PFSK-1 (cell line): ENCODE measurements at regions not wholly inside any gene's neighbourhood (a gene's known extent, or its start where the extent isn't known, plus 50 kb on each side); places are given as distances from the start of the nearest gene placed in this dataset.

Experiments used
- FOXP2 ChIP-seq: optimal IDR thresholded peaks from 2 replicates; pipeline ENCODE3; 2011; ENCODE audit warnings: borderline replicate concordance, control low read depth, inconsistent platforms; ENCODE audit not compliant: insufficient read depth; ENCODE audit errors: extremely low read length, extremely low read depth
- POLR2AphosphoS5 ChIP-seq: IDR thresholded peaks from 2 replicates; pipeline ENCODE4 v1.6.1; 2012; ENCODE audit warnings: low read depth, mild to moderate bottlenecking, control low read depth, low read length, moderate library complexity
- SIN3A ChIP-seq: IDR thresholded peaks from 2 replicates; pipeline ENCODE4 v1.6.1; 2012; ENCODE audit warnings: mild to moderate bottlenecking, low read length, moderate library complexity, borderline replicate concordance; ENCODE audit not compliant: insufficient read depth
- TAF1 ChIP-seq: IDR thresholded peaks from 2 replicates; pipeline ENCODE4 v1.6.1; 2012; ENCODE audit warnings: low read length, control low read depth, borderline replicate concordance; ENCODE audit not compliant: insufficient read depth
- TF ChIP-seq, protein P1 (sequence below), 2 experiments: IDR thresholded peaks; 2 replicates each; pipeline versions ENCODE4 v1.6.1 to v1.8.0; 2011 to 2012; ENCODE audit warnings: low read depth in 2 of 2, low read length in 2 of 2, control low read depth in 1 of 2, inconsistent platforms in 1 of 2, mild to moderate bottlenecking in 1 of 2, moderate library complexity in 1 of 2; ENCODE audit not compliant: insufficient read depth in 1 of 2

DNA sequence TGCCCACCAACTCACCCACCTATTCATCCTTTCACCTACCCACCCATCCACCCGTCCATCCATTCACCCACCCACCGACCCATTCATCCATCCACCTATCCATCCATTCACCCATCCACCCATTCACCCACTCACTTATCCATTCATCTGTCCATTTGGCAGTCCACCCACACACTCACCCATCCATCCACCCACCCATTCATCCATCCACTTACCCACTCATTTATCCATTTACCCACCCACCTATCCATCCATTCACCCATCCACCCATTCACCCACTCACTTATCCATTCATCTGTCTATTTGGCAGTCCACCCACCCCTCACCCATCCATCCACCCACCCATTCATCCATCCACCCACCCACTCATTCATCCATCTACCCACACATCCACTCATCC is 278.1 kb upstream of the IRX4 start:
- TF ChIP-seq TAF1 (no peak), FOXP2 (no peak), POLR2AphosphoS5 (no peak), SIN3A (no peak)
- TF ChIP-seq, protein P1, sequence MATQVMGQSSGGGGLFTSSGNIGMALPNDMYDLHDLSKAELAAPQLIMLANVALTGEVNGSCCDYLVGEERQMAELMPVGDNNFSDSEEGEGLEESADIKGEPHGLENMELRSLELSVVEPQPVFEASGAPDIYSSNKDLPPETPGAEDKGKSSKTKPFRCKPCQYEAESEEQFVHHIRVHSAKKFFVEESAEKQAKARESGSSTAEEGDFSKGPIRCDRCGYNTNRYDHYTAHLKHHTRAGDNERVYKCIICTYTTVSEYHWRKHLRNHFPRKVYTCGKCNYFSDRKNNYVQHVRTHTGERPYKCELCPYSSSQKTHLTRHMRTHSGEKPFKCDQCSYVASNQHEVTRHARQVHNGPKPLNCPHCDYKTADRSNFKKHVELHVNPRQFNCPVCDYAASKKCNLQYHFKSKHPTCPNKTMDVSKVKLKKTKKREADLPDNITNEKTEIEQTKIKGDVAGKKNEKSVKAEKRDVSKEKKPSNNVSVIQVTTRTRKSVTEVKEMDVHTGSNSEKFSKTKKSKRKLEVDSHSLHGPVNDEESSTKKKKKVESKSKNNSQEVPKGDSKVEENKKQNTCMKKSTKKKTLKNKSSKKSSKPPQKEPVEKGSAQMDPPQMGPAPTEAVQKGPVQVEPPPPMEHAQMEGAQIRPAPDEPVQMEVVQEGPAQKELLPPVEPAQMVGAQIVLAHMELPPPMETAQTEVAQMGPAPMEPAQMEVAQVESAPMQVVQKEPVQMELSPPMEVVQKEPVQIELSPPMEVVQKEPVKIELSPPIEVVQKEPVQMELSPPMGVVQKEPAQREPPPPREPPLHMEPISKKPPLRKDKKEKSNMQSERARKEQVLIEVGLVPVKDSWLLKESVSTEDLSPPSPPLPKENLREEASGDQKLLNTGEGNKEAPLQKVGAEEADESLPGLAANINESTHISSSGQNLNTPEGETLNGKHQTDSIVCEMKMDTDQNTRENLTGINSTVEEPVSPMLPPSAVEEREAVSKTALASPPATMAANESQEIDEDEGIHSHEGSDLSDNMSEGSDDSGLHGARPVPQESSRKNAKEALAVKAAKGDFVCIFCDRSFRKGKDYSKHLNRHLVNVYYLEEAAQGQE (IDR thresholded peaks at IDR 0.05; ENCODE audit: insufficient read depth in 1 of 2, low read depth in 2 of 2, low read length in 2 of 2) = no peak

DNA sequence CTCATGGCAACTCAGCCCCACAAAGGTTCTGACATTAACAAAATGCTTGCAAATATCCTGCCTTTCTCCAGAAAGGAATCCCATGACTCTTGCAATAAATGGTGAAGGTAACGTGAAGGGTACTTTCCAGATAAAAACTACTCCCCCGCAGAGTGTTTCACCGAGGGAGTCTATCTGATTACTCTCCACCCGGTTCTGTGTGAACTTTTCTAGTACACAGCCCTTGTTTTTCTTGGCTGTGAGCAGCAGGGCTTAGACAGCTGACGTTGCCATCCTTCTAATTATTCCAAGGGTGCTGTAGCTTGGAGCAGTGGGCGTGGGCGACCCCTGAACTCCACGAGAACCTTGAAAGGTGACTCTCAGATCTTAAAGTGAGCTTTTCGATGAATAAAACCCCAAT is 276.0 kb upstream of the IRX4 start:
- TF ChIP-seq, protein P1 (IDR thresholded peaks at IDR 0.05; ENCODE audit: insufficient read depth in 1 of 2, low read depth in 2 of 2, low read length in 2 of 2) = no peak
- no peak for TF ChIP-seq SIN3A
- no peak for TF ChIP-seq POLR2AphosphoS5
- TF ChIP-seq FOXP2 = no peak
- no peak for TF ChIP-seq TAF1

DNA sequence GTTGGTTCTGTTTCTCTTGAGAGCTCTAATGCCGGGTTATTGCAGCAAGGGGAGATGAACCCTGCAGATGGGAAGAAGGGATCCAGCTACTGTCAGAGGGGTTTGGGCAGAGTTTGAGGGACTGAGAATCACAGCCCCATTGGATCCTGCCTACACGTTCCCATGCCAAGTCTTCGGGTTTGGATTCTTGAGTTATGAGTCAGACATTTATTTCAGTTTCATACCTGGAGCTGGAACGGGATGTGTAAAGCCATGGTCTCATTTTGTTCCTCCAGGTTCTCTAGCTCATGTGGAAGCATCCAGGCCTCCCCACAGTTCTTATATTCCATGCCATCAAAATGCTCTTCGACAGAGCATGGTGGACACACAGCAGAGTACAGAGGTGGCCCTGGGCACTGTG is 275.4 kb upstream of the IRX4 start:
- TF ChIP-seq POLR2AphosphoS5 (no peak), TAF1 (no peak), FOXP2 (no peak), SIN3A (no peak)
- TF ChIP-seq, protein P1 (IDR thresholded peaks at IDR 0.05; ENCODE audit: insufficient read depth in 1 of 2, low read depth in 2 of 2, low read length in 2 of 2) = no peak

DNA sequence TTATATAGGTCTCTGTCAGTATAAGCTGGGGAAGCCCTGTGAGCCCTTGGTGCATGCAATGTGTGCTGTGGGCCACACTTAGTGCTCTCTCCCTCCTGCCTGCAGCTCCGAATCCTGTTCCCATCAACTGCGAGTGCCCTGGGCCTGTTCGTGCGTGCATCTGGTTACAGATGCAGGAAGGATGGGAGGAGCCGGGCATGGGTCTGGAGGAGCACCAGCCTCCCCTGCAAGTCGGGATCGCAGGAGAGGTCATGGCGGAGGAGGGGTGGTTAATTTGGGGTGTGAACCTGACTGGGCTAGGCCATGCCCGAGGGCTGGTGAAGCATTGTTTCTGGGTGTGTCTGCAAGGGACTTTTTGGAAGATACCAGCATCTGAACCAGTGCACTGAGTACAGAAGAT is 274.6 kb upstream of the IRX4 start:
- TF ChIP-seq TAF1 (no peak), SIN3A (no peak), FOXP2 (no peak)
- TF ChIP-seq, protein P1 (IDR thresholded peaks at IDR 0.05; ENCODE audit: insufficient read depth in 1 of 2, low read depth in 2 of 2, low read length in 2 of 2) = no peak
